Stomach (tissue), 4 donors: ENCODE measurements at regions not wholly inside any gene's neighbourhood (a gene's known extent, or its start where the extent isn't known, plus 50 kb on each side); places are given as distances from the start of the nearest gene placed in this dataset.

ENCODE experiments used
- POLR2AphosphoS5 ChIP-seq, 3 donors: sonication (generic); formaldehyde crosslinking; IDR thresholded peaks; one replicate each; pipeline ENCODE4 v1.6.1; 2016; ENCODE audit warnings: antibody characterized with exemption in 3 of 3
- TF ChIP-seq, protein P1 (sequence below), 7 experiments: fragments of 450-650 bp in 4 of 7; fragments of 200-600 bp in 3 of 7; sonication (generic) in 3 of 7; IDR thresholded peaks; one replicate each; pipeline ENCODE4 v1.5.1; 2016 to 2019; ENCODE audit warnings: antibody characterized with exemption in 7 of 7, control low read depth in 2 of 7, mild to moderate bottlenecking in 1 of 7

DNA sequence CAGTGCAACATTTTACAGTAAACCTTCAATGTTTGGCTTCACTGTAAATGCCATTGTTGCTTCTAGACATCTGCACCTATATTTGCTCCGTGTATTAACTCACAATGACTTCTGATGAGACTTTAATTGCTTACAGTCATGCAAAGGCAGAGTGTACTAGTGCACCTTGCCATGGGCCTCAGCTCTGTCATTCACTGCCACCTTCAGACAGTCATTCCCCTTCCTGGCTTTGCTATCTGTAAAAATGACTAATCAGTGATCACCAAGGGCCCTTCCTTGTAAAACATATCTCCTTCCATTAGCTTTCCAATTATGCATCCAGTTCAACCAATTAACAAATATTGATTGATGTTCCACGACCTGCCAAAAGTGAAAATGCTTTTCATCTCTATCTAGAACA, 120.3 kb downstream of the ARRDC4 start:
- TF ChIP-seq, protein P1, sequence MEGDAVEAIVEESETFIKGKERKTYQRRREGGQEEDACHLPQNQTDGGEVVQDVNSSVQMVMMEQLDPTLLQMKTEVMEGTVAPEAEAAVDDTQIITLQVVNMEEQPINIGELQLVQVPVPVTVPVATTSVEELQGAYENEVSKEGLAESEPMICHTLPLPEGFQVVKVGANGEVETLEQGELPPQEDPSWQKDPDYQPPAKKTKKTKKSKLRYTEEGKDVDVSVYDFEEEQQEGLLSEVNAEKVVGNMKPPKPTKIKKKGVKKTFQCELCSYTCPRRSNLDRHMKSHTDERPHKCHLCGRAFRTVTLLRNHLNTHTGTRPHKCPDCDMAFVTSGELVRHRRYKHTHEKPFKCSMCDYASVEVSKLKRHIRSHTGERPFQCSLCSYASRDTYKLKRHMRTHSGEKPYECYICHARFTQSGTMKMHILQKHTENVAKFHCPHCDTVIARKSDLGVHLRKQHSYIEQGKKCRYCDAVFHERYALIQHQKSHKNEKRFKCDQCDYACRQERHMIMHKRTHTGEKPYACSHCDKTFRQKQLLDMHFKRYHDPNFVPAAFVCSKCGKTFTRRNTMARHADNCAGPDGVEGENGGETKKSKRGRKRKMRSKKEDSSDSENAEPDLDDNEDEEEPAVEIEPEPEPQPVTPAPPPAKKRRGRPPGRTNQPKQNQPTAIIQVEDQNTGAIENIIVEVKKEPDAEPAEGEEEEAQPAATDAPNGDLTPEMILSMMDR (IDR thresholded peaks at IDR 0.05), result no peak
- TF ChIP-seq POLR2AphosphoS5 (IDR thresholded peaks at IDR 0.05), result no peak
